GM04503 (cell line): ENCODE measurements at regions not wholly inside any gene's neighbourhood (a gene's known extent, or its start where the extent isn't known, plus 50 kb on each side); places are given as distances from the start of the nearest gene placed in this dataset.
A peak's percentile ranks its signal among the peaks of the same experiment; 100 is the strongest.

Experiments used
- DNase-seq: peaks from one replicate; pipeline ENCODE4 v3.0.0-alpha.2; 2012; ENCODE audit warnings: low read depth

DNA sequence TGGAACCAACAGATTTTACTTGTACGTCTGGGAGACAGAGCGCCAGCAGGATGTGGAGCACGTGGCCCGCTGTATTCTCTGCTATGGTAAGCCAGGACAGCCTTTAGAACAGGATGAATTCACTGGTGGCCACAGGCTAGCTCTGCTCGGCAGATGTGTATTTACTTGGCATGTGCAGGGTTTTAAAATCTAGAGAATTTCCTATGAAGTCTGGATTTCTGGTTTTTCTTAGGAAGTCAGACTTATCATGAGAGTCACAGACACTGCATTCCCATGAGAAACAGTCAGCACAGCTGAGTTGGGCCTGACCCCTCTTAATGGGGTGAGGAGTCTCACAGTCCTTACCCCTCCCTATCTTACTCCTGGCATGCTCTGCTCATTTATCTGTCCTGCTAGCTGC, 84.6 kb upstream of the COL6A5 start:
- no peak for DNase-seq

DNA sequence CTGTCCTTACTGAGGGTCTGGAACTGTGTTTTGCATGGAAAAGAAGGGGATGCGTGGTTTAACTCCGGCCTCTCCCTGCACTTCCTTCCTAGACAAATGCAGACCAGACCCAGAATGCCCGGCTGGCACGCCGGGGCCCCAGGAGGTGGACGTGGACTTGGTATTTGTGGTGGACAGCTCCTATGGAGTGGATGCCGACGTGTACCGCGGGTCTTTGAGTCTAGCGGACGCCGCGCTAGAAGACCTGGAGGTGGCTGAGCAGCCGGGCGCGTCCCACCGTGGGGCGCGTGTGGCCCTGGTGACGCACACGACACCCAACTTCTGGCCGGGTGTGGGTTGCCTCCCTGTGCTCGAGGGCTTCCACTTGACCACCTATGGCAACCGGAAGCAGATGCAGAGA, 81.8 kb upstream of the COL6A5 start:
- DNase-seq: no peak

GRCh38 chr3:130266817-130267216, 78.7 kb upstream of the COL6A5 start:
- DNase-seq: no peak

DNA sequence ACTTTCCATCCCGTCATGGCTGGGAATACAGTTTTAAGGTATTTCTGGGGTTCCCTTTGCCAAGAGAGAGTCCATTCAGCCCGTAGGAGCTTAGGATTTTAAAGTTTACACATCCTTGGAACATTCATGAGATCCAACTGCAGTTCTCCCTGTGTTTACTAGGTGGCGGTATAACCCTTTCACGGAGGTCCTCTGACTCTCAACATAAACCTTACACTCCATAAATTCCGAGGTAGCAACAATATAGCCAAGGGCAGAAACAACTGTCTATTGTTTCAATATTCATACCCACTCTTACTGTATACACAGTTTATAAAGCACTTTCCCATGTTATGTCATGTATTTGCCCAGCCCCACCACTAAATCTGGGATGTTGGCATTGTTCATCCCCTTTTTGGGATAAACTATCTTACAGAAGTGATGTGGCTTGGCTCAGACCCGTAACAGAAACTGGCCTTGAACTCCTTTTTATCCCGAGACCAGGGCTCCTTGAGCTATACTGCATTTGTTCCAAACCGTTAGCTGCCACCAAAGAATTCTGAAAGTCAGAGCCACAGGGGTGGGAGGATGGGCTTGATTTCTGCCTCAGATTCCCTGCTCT, 69.2 kb upstream of the COL6A5 start:
- peak; percentile 15 for DNase-seq

DNA sequence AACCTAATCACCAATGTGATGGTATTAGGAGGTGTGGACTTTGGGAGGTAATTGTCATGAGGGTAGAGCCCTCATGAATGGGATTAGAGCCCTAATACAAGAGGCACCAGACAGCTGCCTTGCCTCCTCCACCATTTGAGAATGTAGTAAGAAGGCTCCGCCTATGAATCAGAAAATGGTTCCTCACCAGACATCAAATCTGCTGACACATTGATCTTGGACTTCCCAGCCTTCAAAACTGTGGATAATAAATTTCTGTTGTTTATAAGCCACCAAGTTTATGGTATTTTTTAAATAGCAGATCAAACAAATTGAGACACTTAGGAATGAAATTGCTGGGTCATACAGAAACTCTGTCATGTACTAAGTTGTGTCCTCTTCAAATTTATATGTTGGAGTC, 56.8 kb upstream of the COL6A5 start:
- no peak for DNase-seq

DNA sequence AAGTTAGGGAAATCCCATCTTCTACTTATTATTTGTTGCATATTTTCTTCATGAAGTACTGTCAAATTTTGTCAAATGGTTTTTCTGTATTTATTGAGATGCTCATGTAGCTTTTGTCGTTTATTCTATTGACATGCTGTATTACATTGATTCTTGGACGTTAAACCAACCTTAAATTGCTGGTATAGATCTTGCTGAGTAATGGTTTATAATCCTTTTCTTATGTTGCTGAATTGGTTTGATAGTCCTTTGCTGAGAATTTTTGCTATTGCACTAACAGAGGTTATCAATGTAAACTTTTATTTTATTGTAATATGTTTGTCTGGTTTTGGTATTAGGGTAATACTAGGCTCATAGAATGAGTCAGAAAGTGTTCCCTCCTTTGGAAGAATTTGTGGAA, 54.3 kb upstream of the COL6A5 start:
- no peak for DNase-seq

GRCh38 chr3:130293247-130293646, 52.2 kb upstream of the COL6A5 start:
- DNase-seq: no peak
